ENCODE measurements at regions not wholly inside any gene's neighbourhood (a gene's known extent, or its start where the extent isn't known, plus 50 kb on each side); places are given as distances from the start of the nearest gene placed in this dataset.
"Not testable (repeated sequence)": the region's sequence is repeated elsewhere in the genome, so short reads cannot be mapped to it uniquely, and the experiment has no call there.

- DNase-seq, result no peak
These were observed 159.5 kb downstream of the LY86 start for GRCh38 chr6:6748001-6748400.

DNA sequence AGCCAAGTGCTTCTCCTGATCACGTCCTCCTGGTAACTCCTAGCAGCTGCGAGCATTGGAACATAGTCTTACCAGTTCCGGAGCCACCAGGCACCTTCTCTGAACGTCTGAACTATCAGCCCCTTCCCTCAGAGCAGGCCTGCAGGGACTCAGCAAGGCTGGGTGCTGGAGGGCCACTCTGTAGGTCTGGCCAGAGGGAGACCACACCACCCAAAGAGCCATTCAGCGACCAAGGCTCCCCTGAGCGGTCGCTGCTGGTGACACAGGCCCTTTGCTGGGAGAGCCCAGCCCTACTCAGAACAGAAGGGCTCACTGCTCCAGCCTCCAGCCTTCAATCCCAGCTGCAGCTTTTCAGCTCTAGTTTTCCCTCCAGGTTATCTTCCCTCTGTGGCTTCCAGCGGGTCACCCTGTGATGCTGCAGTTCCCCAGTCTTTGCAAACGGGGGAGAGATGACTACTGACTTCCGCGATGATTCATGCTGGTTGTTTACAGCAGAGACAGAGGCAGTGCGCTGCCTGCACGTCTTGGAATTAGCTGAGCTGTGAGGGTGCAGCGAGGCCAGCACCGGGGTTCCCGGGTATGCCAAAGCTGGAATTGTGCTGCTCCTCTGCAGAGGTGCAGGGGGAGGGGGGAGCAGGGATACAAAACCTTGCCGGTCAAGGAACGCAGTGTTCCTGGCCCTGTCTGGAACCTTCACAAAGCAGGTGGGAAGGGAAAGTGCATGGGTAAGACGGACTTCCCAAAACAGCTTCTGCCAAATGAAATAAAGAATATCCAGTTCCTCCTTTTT lies 161.4 kb downstream of the LY86 start:
- DNase-seq, result no peak

DNA sequence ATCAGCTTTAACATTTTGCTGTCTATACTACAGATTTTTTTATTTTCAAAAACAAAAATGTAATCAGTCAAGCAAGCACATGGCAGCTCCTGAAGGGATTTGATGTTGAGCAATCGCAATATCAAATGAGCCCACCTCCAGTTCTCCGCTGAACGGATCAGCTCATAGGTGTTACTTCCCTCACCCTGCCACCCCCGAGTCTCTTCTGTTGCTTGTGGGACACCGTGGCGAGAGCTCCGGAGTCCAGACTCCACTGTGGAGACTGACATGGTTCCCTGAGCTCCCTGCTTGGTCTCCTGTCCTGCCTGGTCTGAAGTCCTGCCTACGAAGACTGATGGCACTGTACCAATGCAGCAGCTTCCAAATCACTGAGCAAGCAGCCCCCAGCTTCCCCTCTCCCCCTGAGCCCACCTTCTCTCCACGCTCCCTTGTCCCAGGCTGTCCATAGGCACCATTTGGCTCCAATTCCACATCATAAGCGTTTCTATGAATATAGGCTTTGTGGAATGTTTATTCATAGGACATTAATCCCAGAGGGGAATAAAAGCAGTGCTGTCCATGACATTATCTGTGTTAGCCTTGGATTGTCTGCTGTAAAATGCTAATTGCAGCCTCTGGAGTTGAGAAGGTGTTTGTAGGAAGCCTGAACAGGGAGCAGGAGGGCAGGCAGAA lies 162.2 kb downstream of the LY86 start:
- DNase-seq, result no peak

DNA sequence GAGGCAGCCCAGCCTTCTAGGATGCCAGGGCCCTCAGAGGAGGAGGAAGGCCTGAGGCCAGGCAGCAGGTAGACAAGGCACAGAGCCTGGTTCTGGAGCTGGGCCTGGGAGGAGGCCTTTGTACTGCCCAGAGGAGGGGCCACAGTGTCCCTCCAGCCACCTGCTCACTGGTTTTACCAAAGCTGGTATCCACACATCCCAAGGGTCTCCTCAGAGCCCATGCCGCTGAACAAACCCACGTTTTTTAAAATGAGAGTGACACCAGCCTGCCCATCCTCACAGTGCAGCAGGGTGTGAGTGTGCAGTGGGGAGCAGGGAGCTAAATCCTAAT lies 162.7 kb downstream of the LY86 start:
- no peak for DNase-seq

DNA sequence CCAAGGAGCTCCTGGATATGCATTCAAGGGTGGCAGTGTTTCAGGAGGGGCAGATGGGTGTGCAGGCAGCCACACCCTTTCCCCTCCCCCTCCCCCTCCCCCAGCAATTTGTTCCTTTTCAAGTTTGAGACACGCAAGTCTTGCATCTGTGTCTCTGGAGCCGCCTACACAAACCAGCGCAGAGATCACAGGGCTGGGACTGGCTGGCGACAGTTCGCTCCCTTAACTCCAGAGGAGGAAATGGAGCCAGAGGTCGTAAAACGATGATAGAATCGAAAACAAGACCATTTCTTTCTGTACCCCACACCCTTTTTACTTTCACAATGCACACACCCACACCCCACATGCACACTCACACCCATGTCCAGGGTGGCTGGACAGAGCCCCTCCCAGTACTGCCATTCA lies 163.1 kb downstream of the LY86 start:
- no peak for DNase-seq

DNA sequence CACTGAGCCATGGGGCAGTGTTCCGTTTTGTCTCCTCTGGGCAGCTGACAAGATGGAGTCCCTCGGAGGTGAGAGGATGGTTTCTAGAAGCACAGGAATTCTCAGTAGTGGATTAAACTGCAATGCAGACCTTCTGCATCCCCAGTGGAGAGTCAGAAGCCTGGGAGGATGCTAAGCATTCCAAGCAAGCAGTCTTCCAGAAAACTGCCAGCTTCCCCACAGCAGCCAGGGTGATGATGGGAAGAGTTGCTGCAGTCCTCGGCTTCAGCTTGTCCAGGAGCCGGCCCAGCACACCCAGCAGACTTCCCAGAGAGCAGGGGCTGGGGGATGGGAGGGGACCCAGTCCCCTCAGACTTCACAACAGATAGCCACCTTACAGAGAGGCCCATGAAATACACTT lies 163.6 kb downstream of the LY86 start:
- peak; percentile 66 for DNase-seq

DNA sequence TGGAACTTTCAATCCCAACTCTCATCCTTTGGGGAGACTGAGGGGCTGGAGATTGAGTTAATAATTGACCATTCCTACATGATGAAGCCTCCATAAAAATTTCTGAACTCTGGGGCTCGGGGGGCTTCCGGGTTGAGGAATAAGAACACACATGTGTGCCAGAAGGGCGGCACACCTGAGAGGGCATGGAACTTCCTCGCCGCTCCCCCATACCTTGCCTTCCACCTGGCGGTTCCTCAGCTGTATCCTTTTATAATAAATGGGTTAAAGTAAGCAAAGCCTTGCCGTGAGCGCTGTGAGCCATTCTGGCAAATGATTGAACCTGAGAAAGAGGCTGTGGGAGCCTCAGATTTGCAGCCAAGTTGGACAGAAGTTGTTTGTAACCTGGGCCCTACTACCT lies 164.8 kb downstream of the LY86 start:
- no peak for DNase-seq

GRCh38 chr6:6756526-6756925 lies 168.0 kb downstream of the LY86 start:
- no peak for DNase-seq

DNA sequence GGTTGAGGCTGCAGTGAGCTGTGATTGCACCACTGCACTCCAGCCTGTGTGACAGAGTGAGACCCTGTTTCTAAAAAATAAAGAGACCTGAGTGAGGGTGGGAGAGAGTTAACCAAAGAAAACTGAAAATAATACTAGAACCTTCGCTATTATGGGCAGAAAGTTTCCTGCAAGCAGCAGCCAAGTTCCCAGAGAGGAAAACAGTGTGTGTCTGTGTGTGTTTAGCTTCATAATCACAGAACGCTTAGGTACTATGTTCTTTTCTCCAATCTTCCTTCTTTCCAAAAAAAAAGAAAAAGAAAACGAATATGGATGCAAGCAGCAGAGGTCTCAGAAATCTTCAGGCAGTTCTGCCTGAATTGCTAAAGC lies 170.0 kb downstream of the LY86 start:
- no peak for DNase-seq

DNA sequence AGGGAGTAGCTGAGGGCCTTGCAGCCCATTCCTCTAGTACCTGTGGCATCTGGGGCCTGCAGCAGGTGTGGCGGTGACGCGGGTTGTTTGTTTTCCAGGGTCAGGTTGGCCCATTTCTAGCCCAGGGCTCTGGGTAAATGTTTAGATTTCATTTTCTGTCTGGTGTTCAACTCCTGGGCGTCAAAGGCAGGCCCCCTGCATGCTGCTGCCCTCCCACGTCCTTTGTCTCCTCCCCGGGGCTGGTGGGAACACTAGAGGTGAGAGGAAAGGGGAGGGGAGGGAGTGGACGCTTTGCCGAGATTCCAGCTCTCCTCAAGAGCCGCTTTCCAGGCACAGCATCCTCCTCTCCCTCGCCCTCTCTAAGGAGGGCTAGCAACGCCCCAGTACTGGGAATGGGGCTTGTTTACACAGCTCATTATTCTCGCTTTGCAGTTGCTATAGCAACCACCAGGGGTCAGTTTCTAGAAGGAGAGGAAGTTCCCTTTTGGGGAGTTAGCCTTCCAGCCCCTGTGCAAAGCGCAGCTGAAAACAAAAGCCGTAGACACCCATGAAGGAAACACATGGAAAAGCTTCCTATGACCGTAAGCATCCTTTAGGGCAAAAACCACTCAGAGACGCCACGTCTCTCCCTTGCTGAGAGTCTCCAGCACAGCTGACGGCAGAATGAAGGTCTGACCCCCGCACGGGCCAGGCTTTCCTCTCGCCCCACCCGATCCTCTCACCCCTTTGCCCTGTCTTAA lies 170.6 kb downstream of the LY86 start:
- peak; percentile 88 for DNase-seq

GRCh38 chr6:6760002-6760401 lies 171.5 kb downstream of the LY86 start:
- no peak for DNase-seq

DNA sequence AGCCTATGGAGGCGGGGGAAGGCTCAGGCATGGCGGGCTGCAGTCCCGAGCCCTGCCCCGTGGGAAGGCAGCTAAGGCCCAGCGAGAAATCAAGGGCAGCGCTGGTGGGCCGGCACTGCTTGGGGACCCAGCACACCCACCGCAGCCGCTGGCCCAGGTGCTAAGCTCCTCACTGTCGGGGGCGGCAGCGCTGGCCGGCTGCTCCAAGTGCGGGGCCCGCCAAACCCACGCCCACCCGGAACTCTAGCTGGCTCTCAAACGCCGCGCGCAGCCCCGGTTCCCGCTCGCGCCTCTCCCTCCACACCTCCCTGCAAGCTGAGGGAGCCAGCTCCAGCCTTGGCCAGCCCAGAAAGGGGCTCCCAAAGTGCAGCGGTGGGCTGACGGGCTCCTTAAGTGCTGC lies 174.0 kb downstream of the LY86 start:
- not testable (repeated sequence) for DNase-seq

- DNase-seq, result no peak
These were observed 176.4 kb downstream of the LY86 start for GRCh38 chr6:6764764-6765434.

DNA sequence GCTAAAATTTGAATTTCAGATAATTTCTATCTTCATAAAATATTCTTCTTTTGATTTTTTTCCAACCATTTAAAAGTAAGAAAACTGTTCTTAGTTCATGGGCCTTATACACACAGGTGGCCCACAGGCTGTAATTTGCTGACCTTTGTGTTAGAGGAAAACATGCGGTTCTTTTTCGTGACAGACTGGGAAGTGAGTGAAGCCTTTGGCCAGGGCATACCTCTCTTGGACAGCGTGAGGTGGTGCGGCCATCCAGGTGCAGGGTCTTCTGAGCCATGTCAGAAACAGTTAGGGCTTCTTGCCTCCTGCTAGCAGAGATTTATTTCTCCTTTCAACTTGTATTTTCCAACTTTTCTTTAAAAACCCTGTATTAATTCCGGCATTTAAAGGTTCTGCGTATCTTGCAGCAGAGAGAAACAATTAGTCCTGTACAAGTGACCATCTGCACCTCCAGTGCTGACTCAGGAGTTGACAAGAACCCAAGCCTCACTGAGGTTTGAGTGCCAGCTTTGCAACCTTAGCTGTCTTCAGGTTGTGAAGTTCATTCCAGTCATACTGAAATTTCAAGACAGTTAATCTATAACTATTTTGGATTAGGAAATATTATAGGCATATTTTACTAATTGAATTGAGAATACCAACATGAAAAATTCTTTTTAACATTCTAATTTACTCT lies 177.8 kb downstream of the LY86 start:
- DNase-seq, result no peak

GRCh38 chr6:6769466-6769865 lies 180.9 kb downstream of the LY86 start:
- DNase-seq, result no peak

- DNase-seq, result no peak
These were observed 182.9 kb downstream of the LY86 start for GRCh38 chr6:6771224-6771945.

DNA sequence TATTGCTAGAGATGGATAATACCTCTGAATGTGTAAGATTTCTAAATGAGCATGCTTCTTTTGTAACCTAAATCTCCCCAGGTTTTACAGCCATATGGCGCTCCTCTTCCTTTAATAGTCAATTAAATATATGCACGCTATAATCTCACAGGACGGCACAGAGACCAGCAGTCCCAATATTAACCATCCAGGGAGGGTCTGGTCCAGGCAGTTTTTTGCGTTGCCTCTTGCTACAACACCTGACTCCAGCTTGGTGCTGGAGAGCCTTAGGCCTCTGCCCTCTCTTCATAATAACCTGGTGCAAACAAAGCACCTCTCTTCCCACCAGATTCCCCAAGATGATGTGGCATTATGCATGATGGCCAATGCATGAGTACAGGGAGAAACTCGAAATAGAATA lies 183.4 kb downstream of the LY86 start:
- no peak for DNase-seq

DNA sequence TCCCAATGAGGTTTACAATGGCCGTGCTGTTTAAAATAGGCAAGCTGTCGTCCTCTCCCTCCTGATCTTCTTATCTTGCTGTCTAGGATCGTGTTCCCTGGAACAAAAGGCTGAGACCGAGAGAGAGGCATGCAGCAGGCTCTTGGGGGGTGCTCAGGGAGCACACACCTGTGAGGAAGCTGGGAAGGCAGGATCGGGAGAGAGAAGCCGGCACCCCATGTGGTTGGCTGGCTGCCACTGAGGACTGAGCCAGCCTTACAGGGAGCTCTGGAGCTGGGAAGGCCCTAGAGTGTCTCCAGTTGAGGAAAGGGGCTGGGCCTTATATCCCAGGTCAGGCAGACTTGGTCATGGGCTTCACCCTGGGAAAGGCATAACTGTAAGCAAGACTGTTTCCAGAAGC lies 184.2 kb downstream of the LY86 start:
- DNase-seq, result no peak

DNA sequence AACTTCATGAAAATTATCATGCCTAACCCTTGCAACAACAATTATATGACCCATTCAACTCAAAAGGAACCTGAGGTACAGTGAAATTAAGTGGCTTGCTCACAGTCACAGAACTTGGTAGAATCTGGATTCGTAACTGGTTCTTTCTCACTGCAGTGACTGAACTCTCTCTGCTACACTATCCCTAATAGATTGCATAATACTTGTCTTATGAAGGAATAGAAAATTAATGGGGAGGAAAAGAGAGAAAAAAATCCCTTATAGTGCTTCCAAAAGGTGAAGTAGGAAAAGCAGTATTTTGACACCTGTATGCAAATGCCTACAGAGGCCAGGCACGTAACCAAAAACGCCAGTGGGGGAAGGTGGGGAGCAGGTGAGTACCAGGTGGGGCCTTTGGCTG lies 186.6 kb downstream of the LY86 start:
- DNase-seq, result no peak

DNA sequence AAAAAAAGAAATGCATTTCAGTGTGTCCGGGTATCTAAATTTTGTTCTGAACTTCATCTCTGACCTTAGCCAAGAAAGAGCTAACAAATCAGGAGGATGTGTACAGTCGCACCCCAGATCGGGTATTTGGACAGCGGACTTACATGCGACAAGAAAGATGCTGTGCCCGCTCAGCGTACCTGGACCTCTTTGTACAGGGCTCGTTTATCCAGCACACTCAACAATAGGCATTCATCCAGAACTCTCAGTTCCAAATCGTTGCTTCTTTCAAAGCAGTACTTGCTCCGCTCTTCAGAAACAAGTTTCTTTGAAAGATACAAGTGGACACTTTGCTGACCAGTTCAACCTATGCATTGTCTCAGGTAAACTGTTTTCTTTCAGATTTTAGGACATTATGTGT lies 191.7 kb downstream of the LY86 start:
- no peak for DNase-seq

DNA sequence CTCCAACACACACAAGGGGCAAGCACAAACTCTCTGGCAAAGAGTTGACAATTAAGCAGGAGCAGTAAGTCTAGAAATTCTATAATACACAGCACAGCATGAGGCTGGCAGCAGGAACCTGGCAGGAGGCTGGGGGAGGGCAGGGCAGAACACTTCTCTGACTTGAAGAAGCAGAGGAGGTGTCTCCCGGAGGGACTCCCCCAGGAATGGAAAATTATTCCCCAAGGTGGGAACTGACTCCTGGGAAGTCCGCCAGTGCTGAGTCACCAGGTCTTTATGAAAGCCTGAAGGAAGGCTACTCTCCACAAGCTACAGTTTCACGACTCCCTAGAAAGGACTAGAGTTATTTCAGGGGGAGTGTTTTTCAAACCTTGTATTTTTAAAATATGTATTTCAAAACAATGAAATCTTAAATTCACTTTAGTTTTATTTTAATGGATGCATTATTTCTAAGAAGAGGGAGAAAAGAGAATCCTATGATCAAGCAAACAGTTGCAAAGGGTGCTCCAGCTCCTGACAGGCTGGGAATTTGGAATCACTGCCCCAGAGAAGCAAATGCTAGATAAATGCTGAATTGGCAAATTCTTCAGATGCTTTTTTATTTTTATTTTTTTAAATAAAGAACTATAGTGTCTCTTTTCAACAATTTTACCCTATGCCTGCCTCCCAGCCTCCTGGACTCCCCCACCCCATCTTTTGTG lies 192.8 kb downstream of the LY86 start:
- DNase-seq, result no peak

Measured in left kidney (tissue), 1 donor.